ENCODE measurements at regions not wholly inside any gene's neighbourhood (a gene's known extent, or its start where the extent isn't known, plus 50 kb on each side); places are given as distances from the start of the nearest gene placed in this dataset.

- no peak for DNase-seq (ENCODE audit: low spot score)
These were observed 176.7 kb downstream of the ST6GAL2 start for GRCh38 chr2:106709229-106709628.

GRCh38 chr2:106719222-106719621, 166.7 kb downstream of the ST6GAL2 start:
- no peak for DNase-seq (ENCODE audit: low spot score)

DNA sequence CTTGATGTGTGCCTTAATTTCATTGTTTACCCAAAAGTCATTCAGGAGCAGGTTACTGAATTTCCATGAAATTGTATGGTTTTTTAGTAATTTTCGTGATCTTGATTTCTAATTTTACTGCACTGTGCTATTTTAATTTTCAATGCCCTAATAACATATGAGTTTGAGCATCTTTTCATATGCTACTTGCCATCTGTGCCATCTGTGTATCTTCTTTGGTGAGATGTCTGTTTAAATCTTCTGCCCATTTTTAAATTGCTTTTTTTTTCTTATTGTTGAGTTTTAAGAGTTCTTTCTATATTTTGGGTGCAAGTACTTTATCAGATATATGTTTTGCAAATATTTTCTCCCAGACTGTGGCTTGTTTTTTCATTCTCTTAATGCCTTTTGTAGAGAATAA, 165.9 kb downstream of the ST6GAL2 start:
- DNase-seq (ENCODE audit: low spot score), result no peak

- no peak for DNase-seq (ENCODE audit: low spot score)
These were observed 161.6 kb downstream of the ST6GAL2 start for GRCh38 chr2:106724301-106724794.

DNA sequence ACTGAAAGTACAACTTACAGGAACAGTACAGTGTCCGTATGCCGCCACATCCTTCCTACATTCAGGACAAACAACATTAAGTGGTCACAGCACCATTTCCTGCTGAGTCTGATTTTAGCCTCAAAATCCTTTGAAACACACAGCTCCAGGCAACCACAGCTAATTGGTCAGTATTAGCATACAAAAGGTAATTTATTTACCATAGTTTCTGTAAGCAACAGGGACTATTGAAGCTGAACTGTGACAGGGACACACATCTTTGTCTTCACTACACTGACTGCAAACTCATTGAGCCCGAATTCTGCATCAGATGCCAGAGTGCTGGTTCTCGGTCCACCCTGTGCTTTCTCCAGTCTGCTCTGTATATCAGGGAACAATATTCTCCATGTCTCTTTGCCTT, 151.8 kb downstream of the ST6GAL2 start:
- DNase-seq (ENCODE audit: low spot score), result no peak

DNA sequence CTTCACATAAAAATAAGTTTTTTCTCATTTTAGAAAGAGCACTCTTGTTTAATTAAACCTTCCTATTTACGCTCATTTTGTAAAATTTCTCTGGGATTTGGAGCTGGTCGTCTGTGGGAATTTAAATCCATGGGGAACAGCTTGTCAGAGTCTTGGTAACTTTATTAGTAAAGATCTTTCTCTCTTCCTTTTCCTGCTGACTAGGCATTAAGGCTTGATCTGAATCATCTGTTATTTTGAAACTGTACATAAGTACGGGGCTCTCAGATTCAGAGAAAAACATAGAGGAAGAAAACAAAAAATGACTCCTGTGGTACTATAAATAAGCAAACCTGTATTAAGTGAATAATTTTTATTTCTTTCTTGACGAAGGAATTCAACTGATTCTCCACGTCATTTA, 150.2 kb downstream of the ST6GAL2 start:
- DNase-seq (ENCODE audit: low spot score), result no peak

- DNase-seq (ENCODE audit: low spot score), result no peak
These were observed 149.7 kb downstream of the ST6GAL2 start for GRCh38 chr2:106736221-106736620.

DNA sequence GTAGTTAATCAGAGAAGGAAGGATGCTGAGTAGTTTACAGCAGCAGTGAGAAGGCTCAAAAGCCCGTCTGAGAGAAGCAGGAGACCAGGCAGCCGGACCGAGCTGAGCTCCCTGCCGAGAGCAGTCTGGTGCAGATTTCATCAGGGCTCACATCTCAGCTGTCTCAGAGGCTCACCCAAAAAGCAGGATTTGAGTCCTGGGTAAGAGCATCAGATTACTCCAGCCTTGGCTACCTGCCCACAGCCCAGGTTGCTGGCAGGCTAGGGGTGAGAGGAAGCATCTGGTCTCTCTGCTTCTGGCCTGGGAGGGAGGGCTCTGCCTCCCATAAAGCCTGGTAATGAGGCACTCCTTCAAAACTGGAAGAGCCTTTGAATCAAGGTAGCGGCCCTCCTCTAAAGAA, 140.5 kb downstream of the ST6GAL2 start:
- DNase-seq (ENCODE audit: low spot score), result no peak

DNA sequence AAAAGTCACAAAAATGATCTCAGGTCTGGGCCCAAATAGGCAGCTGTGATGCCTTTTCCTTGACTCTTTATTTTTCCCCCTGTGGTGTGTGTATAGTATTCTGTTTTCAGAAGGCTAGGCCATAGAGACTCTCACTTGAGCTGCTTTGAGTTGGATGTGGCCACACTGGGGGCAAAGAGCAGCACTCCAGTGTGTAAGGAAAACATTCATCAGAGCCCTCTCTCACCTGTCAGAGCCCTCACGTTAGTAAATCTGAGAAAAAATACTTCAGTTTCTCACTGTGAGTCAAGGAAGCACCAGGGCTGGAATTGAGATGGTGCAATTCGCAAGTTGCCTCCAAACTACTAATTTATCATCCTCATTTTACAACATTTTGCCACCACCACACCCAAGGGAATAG, 136.1 kb downstream of the ST6GAL2 start:
- DNase-seq (ENCODE audit: low spot score), result no peak
